Pancreas (tissue), 10 donors: ENCODE measurements at regions not wholly inside any gene's neighbourhood (a gene's known extent, or its start where the extent isn't known, plus 50 kb on each side); places are given as distances from the start of the nearest gene placed in this dataset.

Source experiments
- ATAC-seq, 4 donors: fragments of 200-7000 bp; cut with Tn5 transposase; one replicate each; pipeline versions ENCODE4 v1.8.0 to v1.9.1; 2020; ENCODE audit warnings: mild to moderate bottlenecking in 4 of 4, moderate library complexity in 4 of 4
- DNase-seq, 6 donors: peaks; one replicate each; pipeline ENCODE4 v3.0.0-alpha.2; 2020
- FAIRE-seq: peaks from 2 replicates; lab custom pipeline; 2012; peaks lifted over from hg19 to GRCh38; lab: Jason Lieb, UNC
- H3K27ac ChIP-seq, 4 donors: fragments of 200-600 bp; sonication (generic); 1 replicate in 3 of 4; 2 replicates in 1 of 4; pipeline versions ENCODE4 v1.5.0 to v1.8.0; 2020
- H3K27me3 ChIP-seq, 4 donors: fragments of 200-600 bp; one replicate each; pipeline ENCODE4 v1.8.0; 2021
- H3K36me3 ChIP-seq, 3 donors: fragments of 200-600 bp; sonication (generic) in 1 of 3; one replicate each; pipeline versions ENCODE4 v1.5.0 to v1.8.0; 2020 to 2021
- H3K4me1 ChIP-seq, 3 donors: fragments of 200-600 bp; one replicate each; pipeline ENCODE4 v1.8.0; 2021
- H3K4me3 ChIP-seq, 4 donors: fragments of 200-600 bp; sonication (generic) in 2 of 4; one replicate each; pipeline versions ENCODE4 v1.5.0 to v1.8.0; 2020 to 2021
- H3K9me3 ChIP-seq, 4 donors: fragments of 200-600 bp; one replicate each; pipeline ENCODE4 v1.8.0; 2021
- CTCF ChIP-seq, 4 donors: fragments of 200-600 bp; sonication (generic) in 3 of 4; IDR thresholded peaks; one replicate each; pipeline versions ENCODE4 v1.5.0 to v1.8.0; 2021; ENCODE audit warnings: antibody characterized with exemption in 4 of 4
- WGBS, 2 donors: extraction: QIAGEN DNeasy Blood & Tissue Kit; methylation state at CpG; one replicate each; pipeline ENCODE4 v1.1.7; 2013; 5-methylcytosine and 5-hydroxymethylcytosine counted together
- intact Hi-C, 3 donors: fragments of 100-400 bp; cut with DNase I; formaldehyde crosslinking; loops; one replicate each; pipeline versions ENCODE4 v1.11.1 to v1.14.2; 2022
- donor health status: healthy with polysubstance abuse.
- donor health status: DM: no; HTN: no; CAD: no; lungs with moderate emphysema.
- donor health status: DM: no; HTN: no; CAD: no.
- donor health status: control.
- donor health status: control.
- donor health status: Bipolar disorder and iron deficiency.
- donor health status: DM: yes; HTN: yes; CAD: no.
- donor health status: DM: no; HTN: no; CAD: no.
- donor health status: DM: no; HTN: no; CAD: no.
- donor health status: DM: yes; HTN: yes; CAD: no.

- 52 to 76% methylated on average over 3 of the region's 3 CpGs for WGBS, 2 donors
- DNase-seq = no peak
- H3K9me3 ChIP-seq = no peaks in the 10 kb centered on the region
- no peak for FAIRE-seq
- H3K27ac ChIP-seq = no peak overlapping the region
- no peak for ATAC-seq
- intact Hi-C loops = no loop called here
- TF ChIP-seq CTCF (IDR thresholded peaks at IDR 0.05) = no peak
- H3K4me1 ChIP-seq = peaks cover 0 to 12% (median 0%) of the 10 kb centered on the region in 3 donors
- H3K36me3 ChIP-seq = no peaks in the 10 kb centered on the region
- H3K27me3 ChIP-seq = no peaks in the 10 kb centered on the region
- no peak overlapping the region for H3K4me3 ChIP-seq
These were observed 314.9 kb downstream of the NUAK1 start for GRCh38 chr12:105823810-105824209.

- no peak for ATAC-seq
- peaks cover 0 to 6% (median 0%) of the 10 kb centered on the region in 3 donors for H3K4me1 ChIP-seq
- H3K9me3 ChIP-seq = no peaks in the 10 kb centered on the region
- no peaks in the 10 kb centered on the region for H3K36me3 ChIP-seq
- no peaks in the 10 kb centered on the region for H3K27me3 ChIP-seq
- no peak for FAIRE-seq
- no peak for TF ChIP-seq CTCF (IDR thresholded peaks at IDR 0.05)
- no peak overlapping the region for H3K27ac ChIP-seq
- intact Hi-C loops = no loop called here
- 48 to 53% methylated on average over 5 of the region's 5 CpGs for whole genome bisulfite sequencing, 2 donors
- DNase-seq = no peak
- no peak overlapping the region for H3K4me3 ChIP-seq
These were observed 313.6 kb downstream of the NUAK1 start for GRCh38 chr12:105825141-105825540.

- intact Hi-C loops = no loop called here
- Histone ChIP-seq H3K27me3 (no peaks in the 10 kb centered on the region), H3K4me1 (no peaks in the 10 kb centered on the region), H3K27ac (no peak overlapping the region), H3K36me3 (no peaks in the 10 kb centered on the region), H3K4me3 (no peak overlapping the region), H3K9me3 (no peaks in the 10 kb centered on the region)
- ATAC-seq (no peak), DNase-seq (no peak), FAIRE-seq (no peak)
- no peak for TF ChIP-seq CTCF (IDR thresholded peaks at IDR 0.05)
- WGBS, 2 donors = 76 to 77% methylated on average over 3 of the region's 3 CpGs
These were observed 307.4 kb downstream of the NUAK1 start for GRCh38 chr12:105831372-105831771.

GRCh38 chr12:105832021-105832420 is 306.7 kb downstream of the NUAK1 start:
- Histone ChIP-seq H3K9me3 (no peaks in the 10 kb centered on the region), H3K27ac (no peak overlapping the region), H3K27me3 (no peaks in the 10 kb centered on the region), H3K4me1 (no peaks in the 10 kb centered on the region), H3K36me3 (no peaks in the 10 kb centered on the region), H3K4me3 (no peak overlapping the region)
- intact Hi-C loops = no loop called here
- ATAC-seq (no peak), DNase-seq (no peak), FAIRE-seq (no peak)
- TF ChIP-seq CTCF (IDR thresholded peaks at IDR 0.05) = no peak
- 77 to 87% methylated on average over 6 of the region's 6 CpGs for WGBS, 2 donors

GRCh38 chr12:105832806-105833205 is 305.9 kb downstream of the NUAK1 start:
- ATAC-seq (no peak), FAIRE-seq (no peak), DNase-seq (no peak)
- Histone ChIP-seq H3K9me3 (no peaks in the 10 kb centered on the region), H3K27ac (no peak overlapping the region), H3K27me3 (no peaks in the 10 kb centered on the region), H3K4me3 (no peak overlapping the region), H3K4me1 (no peaks in the 10 kb centered on the region), H3K36me3 (no peaks in the 10 kb centered on the region)
- WGBS, 2 donors = 50 to 84% methylated on average over 4 of the region's 4 CpGs
- intact Hi-C loops = no loop called here
- TF ChIP-seq CTCF (IDR thresholded peaks at IDR 0.05) = no peak
